ENCODE measurements at regions not wholly inside any gene's neighbourhood (a gene's known extent, or its start where the extent isn't known, plus 50 kb on each side); places are given as distances from the start of the nearest gene placed in this dataset.

DNA sequence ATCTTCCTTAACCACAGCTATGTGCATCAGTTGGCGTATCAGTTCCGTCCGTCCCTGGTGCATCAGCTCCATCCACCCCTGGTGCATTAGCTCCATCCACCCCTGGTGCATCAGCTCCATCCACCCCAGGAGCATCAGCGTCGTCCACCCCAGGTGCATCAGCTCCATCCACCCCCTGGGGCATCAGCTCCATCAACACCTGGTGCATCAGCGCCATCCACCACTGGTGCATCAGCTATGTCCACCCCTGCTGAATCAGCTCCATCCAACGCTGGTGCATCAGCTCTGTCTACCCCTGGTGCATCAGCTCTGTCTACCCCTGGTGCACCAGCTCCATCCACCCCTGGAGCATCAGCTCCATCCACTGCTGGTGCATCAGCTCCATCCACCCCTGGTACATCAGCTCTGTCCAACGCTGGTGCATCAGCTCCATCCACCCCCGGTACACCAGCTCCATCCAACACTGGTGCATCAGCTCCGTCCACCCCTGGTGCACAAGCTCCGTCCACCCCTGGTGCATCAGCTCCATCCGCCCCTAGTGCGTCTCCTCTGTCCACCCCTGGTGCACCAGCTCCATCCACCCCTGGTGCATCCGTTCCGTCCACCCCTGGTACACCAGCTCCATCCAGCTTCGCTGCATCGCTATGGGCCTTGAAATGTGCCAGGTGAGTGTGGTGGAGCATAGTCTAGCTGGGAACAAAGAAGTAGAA is 106.6 kb upstream of the ZBTB40 start:
- no peak for TF ChIP-seq CTCF (IDR thresholded peaks at IDR 0.05; ENCODE audit: insufficient read depth, low read depth, low read length)
- no peak for TF ChIP-seq EZH2 (IDR thresholded peaks at IDR 0.05; ENCODE audit: insufficient read depth, low read length)
